HepG2 (cell line): ENCODE measurements at regions not wholly inside any gene's neighbourhood (a gene's known extent, or its start where the extent isn't known, plus 50 kb on each side); places are given as distances from the start of the nearest gene placed in this dataset.

Source experiments
- FOXC1 ChIP-seq: sonication (generic); formaldehyde crosslinking; IDR thresholded peaks from 2 replicates; pipeline ENCODE4 v1.8.0; 2022; ENCODE audit warnings: mild to moderate bottlenecking, missing genetic modification reagents, borderline replicate concordance
- JUND ChIP-seq: sonication (generic); formaldehyde crosslinking; IDR thresholded peaks from 2 replicates; pipeline ENCODE4 v1.8.0; 2022; ENCODE audit warnings: mild to moderate bottlenecking, missing genetic modification reagents
- RFX1 ChIP-seq: fragments of 450-650 bp; IDR thresholded peaks from 2 replicates; pipeline ENCODE4 v1.6.1; 2017
- TF ChIP-seq, protein P1 (sequence below): sonication (generic); formaldehyde crosslinking; IDR thresholded peaks from 2 replicates; pipeline ENCODE4 v1.5.0; 2020; ENCODE audit warnings: mild to moderate bottlenecking, missing genetic modification reagents, moderate library complexity
- TF ChIP-seq, protein P2 (sequence below): IDR thresholded peaks from 2 replicates; pipeline ENCODE4 v1.4.0; 2020; ENCODE audit warnings: mild to moderate bottlenecking, missing genetic modification reagents

DNA sequence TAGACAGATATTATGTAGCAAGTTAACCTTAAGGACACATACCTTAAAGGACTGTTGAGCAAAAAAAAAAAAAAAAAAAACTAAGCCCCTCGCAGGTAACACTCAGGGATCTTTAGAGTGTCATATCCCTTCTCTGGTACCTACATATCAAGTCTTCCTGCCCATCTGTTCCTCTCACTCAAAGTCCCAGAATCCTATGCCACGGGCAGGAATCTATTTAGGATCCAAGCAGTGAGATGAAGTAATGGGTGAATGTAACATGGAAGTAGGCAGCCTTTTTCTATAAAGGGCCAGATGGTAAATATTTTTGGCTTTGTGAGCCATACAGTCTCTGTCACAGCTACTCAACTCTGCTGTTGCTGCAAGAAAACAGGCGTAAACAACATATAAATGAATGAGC, 496.7 kb downstream of the STK39 start:
- TF ChIP-seq, protein P1, sequence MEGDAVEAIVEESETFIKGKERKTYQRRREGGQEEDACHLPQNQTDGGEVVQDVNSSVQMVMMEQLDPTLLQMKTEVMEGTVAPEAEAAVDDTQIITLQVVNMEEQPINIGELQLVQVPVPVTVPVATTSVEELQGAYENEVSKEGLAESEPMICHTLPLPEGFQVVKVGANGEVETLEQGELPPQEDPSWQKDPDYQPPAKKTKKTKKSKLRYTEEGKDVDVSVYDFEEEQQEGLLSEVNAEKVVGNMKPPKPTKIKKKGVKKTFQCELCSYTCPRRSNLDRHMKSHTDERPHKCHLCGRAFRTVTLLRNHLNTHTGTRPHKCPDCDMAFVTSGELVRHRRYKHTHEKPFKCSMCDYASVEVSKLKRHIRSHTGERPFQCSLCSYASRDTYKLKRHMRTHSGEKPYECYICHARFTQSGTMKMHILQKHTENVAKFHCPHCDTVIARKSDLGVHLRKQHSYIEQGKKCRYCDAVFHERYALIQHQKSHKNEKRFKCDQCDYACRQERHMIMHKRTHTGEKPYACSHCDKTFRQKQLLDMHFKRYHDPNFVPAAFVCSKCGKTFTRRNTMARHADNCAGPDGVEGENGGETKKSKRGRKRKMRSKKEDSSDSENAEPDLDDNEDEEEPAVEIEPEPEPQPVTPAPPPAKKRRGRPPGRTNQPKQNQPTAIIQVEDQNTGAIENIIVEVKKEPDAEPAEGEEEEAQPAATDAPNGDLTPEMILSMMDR = no peak
- TF ChIP-seq JUND (CRISPR knock-in tag) (no peak), FOXC1 (CRISPR knock-in tag) (no peak), RFX1 (no peak)
- TF ChIP-seq, protein P2, sequence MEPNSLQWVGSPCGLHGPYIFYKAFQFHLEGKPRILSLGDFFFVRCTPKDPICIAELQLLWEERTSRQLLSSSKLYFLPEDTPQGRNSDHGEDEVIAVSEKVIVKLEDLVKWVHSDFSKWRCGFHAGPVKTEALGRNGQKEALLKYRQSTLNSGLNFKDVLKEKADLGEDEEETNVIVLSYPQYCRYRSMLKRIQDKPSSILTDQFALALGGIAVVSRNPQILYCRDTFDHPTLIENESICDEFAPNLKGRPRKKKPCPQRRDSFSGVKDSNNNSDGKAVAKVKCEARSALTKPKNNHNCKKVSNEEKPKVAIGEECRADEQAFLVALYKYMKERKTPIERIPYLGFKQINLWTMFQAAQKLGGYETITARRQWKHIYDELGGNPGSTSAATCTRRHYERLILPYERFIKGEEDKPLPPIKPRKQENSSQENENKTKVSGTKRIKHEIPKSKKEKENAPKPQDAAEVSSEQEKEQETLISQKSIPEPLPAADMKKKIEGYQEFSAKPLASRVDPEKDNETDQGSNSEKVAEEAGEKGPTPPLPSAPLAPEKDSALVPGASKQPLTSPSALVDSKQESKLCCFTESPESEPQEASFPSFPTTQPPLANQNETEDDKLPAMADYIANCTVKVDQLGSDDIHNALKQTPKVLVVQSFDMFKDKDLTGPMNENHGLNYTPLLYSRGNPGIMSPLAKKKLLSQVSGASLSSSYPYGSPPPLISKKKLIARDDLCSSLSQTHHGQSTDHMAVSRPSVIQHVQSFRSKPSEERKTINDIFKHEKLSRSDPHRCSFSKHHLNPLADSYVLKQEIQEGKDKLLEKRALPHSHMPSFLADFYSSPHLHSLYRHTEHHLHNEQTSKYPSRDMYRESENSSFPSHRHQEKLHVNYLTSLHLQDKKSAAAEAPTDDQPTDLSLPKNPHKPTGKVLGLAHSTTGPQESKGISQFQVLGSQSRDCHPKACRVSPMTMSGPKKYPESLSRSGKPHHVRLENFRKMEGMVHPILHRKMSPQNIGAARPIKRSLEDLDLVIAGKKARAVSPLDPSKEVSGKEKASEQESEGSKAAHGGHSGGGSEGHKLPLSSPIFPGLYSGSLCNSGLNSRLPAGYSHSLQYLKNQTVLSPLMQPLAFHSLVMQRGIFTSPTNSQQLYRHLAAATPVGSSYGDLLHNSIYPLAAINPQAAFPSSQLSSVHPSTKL (CRISPR knock-in tag) = no peak
